Posterior vena cava (tissue), 2 donors: ENCODE measurements at regions not wholly inside any gene's neighbourhood (a gene's known extent, or its start where the extent isn't known, plus 50 kb on each side); places are given as distances from the start of the nearest gene placed in this dataset.
"Not testable (repeated sequence)": the region's sequence is repeated elsewhere in the genome, so short reads cannot be mapped to it uniquely, and the experiment has no call there.

Source experiments
- DNase-seq: peaks from one replicate; pipeline ENCODE4 v3.0.0-alpha.2; 2020; ENCODE audit warnings: low spot score
- intact Hi-C, 2 donors: fragments of 100-400 bp; cut with DNase I; formaldehyde crosslinking; loops; one replicate each; pipeline versions ENCODE4 v1.14.1 to v1.14.2; 2022 to 2023
- donor health status: DM: yes; HTN: yes; CAD: no.
- donor health status: DM: yes; HTN: yes; CAD: no.

GRCh38 chr3:14272041-14272958, 93.7 kb downstream of the LSM3 start:
- intact Hi-C loops, DNase-seq: not testable (repeated sequence)

- intact Hi-C loops, DNase-seq: not testable (repeated sequence)
Measured at GRCh38 chr3:14272959-14273560, 94.4 kb downstream of the LSM3 start.

- intact Hi-C loops, result no loop called here
- no peak for DNase-seq
Measured at GRCh38 chr3:14273901-14274611, 95.4 kb downstream of the LSM3 start.

GRCh38 chr3:14274612-14274936, 96.0 kb downstream of the LSM3 start:
- intact Hi-C loops, result no loop called here
- DNase-seq, result no peak

GRCh38 chr3:14274999-14275961, 96.7 kb downstream of the LSM3 start:
- DNase-seq, result no peak
- intact Hi-C loops, result no loop called here

GRCh38 chr3:14275962-14276909, 97.6 kb downstream of the LSM3 start:
- DNase-seq, result no peak
- intact Hi-C loops, result no loop called here

- intact Hi-C loops, result no loop called here
Measured at GRCh38 chr3:14277557-14277956, 98.9 kb downstream of the LSM3 start.

GRCh38 chr3:14278265-14278798, 99.7 kb downstream of the LSM3 start:
- DNase-seq, result no peak
- intact Hi-C loops, result no loop called here

More at GRCh38 chr3:14277557-14277956, 98.9 kb downstream of the LSM3 start:
- no peak for DNase-seq

GRCh38 chr3:14278799-14279625, 100.4 kb downstream of the LSM3 start:
- no peak for DNase-seq
- intact Hi-C loops, result no loop called here

- no peak for DNase-seq
- intact Hi-C loops, result no loop called here
Measured at GRCh38 chr3:14279626-14280061, 101.0 kb downstream of the LSM3 start.

GRCh38 chr3:14280326-14280725, 101.7 kb downstream of the LSM3 start:
- no peak for DNase-seq

GRCh38 chr3:14281053-14281452, 102.4 kb downstream of the LSM3 start:
- intact Hi-C loops, result no loop called here
- DNase-seq, result no peak

More at GRCh38 chr3:14280326-14280725, 101.7 kb downstream of the LSM3 start:
- intact Hi-C loops, result no loop called here

GRCh38 chr3:14282001-14282705, 103.5 kb downstream of the LSM3 start:
- intact Hi-C loops, result no loop called here
- no peak for DNase-seq

GRCh38 chr3:14282706-14283075, 104.1 kb downstream of the LSM3 start:
- no peak for DNase-seq
- intact Hi-C loops, result no loop called here

GRCh38 chr3:14283092-14283812, 104.6 kb downstream of the LSM3 start:
- DNase-seq, result no peak
- intact Hi-C loops, result no loop called here
